ENCODE measurements at regions not wholly inside any gene's neighbourhood (a gene's known extent, or its start where the extent isn't known, plus 50 kb on each side); places are given as distances from the start of the nearest gene placed in this dataset.

DNA sequence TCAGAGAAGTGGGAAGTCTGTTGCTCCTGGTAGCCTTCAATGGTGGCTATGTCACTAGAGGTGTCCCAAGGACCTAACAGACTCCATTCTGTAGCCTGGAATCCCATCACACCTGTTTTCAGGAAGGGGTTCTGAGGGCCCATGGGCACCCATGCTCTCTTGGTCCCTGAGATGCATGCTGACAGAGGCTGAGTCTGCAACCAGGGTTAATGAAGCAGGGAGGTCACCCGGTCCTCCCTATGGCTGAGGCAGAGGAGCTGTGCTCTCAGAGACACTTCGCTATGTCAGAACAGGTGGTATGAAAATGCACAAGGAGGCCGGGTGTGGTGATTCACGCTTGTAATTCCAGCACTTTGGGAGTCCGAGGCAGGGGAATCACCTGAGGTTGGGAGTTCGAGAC lies 452.1 kb downstream of the TCERG1L start:
- Histone ChIP-seq H3K9me3 (no peaks in the 10 kb centered on the region), H3K27ac (no peak overlapping the region), H3K4me3 (no peak overlapping the region), H3K4me1 (no peaks in the 10 kb centered on the region), H3K9ac (ENCODE audit: low read depth in 2 of 2, low read length in 2 of 2) (no peak overlapping the region), H3K27me3 (no peaks in the 10 kb centered on the region), H3K36me3 (no peaks in the 10 kb centered on the region)
- TF ChIP-seq, protein P1, sequence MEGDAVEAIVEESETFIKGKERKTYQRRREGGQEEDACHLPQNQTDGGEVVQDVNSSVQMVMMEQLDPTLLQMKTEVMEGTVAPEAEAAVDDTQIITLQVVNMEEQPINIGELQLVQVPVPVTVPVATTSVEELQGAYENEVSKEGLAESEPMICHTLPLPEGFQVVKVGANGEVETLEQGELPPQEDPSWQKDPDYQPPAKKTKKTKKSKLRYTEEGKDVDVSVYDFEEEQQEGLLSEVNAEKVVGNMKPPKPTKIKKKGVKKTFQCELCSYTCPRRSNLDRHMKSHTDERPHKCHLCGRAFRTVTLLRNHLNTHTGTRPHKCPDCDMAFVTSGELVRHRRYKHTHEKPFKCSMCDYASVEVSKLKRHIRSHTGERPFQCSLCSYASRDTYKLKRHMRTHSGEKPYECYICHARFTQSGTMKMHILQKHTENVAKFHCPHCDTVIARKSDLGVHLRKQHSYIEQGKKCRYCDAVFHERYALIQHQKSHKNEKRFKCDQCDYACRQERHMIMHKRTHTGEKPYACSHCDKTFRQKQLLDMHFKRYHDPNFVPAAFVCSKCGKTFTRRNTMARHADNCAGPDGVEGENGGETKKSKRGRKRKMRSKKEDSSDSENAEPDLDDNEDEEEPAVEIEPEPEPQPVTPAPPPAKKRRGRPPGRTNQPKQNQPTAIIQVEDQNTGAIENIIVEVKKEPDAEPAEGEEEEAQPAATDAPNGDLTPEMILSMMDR (IDR thresholded peaks at IDR 0.05), result no peak
- DNase-seq, result no peak
- intact Hi-C loops (cut with DNase I), result no loop called here

DNA sequence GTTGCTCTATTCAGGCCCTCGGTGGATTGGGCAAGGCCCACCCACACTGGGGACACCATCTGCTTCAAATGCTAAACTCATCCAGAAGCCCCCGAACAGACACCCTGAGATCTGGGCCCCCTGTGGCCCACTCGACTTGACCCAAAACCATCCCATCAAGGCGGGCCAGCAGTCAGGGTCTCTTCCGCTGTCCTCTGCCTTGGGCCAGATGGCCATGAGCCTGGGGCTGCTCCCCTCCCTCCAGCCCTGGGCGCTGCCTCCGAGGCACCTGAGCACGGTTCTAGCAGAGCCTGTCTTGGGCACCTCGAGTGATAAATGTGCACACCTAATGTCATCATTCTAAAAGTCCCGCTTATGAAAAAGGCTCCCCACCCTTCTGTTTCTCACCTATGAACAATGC lies 449.4 kb downstream of the TCERG1L start:
- no peaks in the 10 kb centered on the region for H3K27me3 ChIP-seq
- no peak overlapping the region for H3K9ac ChIP-seq (ENCODE audit: low read depth in 2 of 2, low read length in 2 of 2)
- H3K27ac ChIP-seq, result no peak overlapping the region
- no peaks in the 10 kb centered on the region for H3K4me1 ChIP-seq
- TF ChIP-seq, protein P1 (IDR thresholded peaks at IDR 0.05), result no peak
- H3K9me3 ChIP-seq, result no peaks in the 10 kb centered on the region
- H3K4me3 ChIP-seq, result no peak overlapping the region
- intact Hi-C loops (cut with DNase I), result no loop called here
- no peak for DNase-seq
- H3K36me3 ChIP-seq, result no peaks in the 10 kb centered on the region

DNA sequence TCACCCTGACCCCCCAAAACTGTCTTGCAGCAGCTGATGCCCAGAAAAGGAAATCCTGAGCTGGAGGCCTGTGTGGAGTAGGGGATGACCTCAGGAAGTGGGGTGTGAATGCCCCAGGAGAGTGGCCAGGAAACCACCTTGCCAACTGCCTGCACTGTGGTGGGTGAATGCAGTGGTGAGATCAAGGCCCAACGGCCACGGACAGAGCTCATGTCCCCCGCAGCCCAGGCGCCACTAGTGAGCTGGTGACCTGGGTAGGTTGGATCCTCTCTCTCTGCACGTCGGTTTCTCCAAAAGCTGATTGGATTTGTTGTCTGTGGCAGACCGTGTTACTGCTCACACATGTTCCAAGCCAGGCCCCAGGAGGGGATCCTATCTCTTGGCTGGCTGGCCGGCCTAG lies 448.9 kb downstream of the TCERG1L start:
- H3K27ac ChIP-seq, result no peak overlapping the region
- no peaks in the 10 kb centered on the region for H3K36me3 ChIP-seq
- no peak overlapping the region for H3K4me3 ChIP-seq
- no peaks in the 10 kb centered on the region for H3K4me1 ChIP-seq
- H3K27me3 ChIP-seq, result no peaks in the 10 kb centered on the region
- TF ChIP-seq, protein P1 (IDR thresholded peaks at IDR 0.05), result no peak
- intact Hi-C loops (cut with DNase I), result no loop called here
- H3K9ac ChIP-seq (ENCODE audit: low read depth in 2 of 2, low read length in 2 of 2), result no peak overlapping the region
- no peak for DNase-seq
- no peaks in the 10 kb centered on the region for H3K9me3 ChIP-seq

DNA sequence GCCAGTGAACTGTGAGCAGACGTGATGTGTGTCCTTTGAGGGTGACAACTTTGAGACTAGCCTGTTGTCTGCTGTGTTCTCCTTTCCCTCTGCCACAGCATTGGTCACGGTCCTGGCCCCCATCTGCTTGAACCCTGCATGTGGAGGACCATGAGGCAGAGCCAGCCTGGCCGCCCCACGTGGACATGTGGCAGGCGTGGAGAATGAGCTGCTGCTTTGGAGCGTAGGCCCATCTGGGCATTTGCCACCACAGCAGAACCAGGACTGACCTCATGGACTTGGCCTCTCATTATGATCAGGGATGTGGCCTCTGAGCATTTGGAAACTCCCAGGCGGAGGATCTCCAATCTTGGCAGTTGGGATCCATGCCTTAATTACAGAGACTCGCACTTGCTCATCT lies 448.5 kb downstream of the TCERG1L start:
- no peaks in the 10 kb centered on the region for H3K9me3 ChIP-seq
- TF ChIP-seq, protein P1 (IDR thresholded peaks at IDR 0.05), result no peak
- H3K27me3 ChIP-seq, result no peaks in the 10 kb centered on the region
- H3K4me1 ChIP-seq, result no peaks in the 10 kb centered on the region
- no peak overlapping the region for H3K9ac ChIP-seq (ENCODE audit: low read depth in 2 of 2, low read length in 2 of 2)
- intact Hi-C loops (cut with DNase I), result no loop called here
- no peak overlapping the region for H3K27ac ChIP-seq
- no peak for DNase-seq
- no peak overlapping the region for H3K4me3 ChIP-seq
- no peaks in the 10 kb centered on the region for H3K36me3 ChIP-seq

DNA sequence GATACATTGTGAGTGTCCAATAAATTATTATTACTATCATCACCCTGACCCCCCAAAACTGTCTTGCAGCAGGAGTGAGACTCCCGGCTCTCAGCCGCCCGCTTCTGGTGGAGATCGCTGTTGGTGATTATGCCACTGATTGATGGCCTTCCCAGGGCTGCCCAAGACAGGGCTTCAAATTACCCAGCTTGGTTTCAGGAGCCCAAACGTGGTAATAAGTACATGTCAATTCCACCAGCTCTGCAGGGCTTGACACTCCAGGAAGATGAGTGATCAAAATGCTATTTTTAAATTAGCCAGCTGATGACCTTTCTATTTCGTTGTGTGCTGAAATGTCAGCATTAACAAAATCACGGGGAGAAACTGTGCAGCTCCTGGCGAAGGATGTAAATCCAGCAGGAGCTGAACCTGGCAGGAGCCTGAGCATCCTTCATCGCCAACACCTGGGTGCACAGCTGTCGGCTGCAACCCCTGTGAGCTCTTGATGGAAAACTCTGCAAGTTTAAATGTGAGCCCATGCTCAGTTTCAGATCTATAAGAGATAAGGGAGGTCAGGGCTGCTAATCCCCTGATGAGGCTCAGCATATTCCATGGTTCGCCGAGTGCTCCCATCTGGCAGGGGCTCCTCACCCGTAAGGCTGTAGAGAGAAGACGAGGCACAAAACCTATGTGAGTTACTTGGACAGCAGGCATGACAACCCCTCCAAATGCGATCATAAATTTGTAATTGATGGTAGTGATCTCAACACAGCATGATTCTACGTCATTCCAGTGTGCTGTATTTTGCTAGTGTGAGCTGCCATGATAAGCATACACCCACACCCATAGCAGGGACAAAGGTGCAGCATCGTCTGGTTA lies 446.3 kb downstream of the TCERG1L start:
- Histone ChIP-seq H3K9ac (ENCODE audit: low read depth in 2 of 2, low read length in 2 of 2) (no peak overlapping the region), H3K4me1 (no peaks in the 10 kb centered on the region), H3K9me3 (no peaks in the 10 kb centered on the region), H3K36me3 (no peaks in the 10 kb centered on the region), H3K27ac (no peak overlapping the region), H3K4me3 (no peak overlapping the region), H3K27me3 (no peaks in the 10 kb centered on the region)
- TF ChIP-seq, protein P1 (IDR thresholded peaks at IDR 0.05), result no peak
- intact Hi-C loops (cut with DNase I), result no loop called here
- DNase-seq, result no peak
